ENCODE measurements at regions not wholly inside any gene's neighbourhood (a gene's known extent, or its start where the extent isn't known, plus 50 kb on each side); places are given as distances from the start of the nearest gene placed in this dataset.

DNA sequence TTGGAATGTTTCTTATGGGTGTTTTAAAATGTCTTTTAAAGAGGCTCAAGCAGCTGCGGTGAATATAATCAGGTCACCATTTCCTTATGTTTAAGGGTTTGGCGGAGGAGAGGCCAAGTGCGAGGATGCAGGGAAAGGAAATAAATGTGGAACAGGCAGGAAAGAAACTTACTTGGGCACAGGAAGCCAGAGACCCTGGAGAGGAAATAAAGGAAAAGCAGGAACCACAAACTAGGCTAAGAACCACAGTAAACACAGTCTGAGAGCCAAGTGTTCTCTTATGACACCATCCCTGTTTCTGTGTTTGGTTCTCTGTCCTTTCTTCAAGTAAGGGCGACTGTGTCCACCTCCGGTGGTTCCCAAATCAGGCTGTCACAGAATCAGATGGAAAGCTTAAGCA, 166.5 kb downstream of the C9orf152 start:
- TF ChIP-seq MYC (IDR thresholded peaks at IDR 0.05; ENCODE audit: low read depth, low read length) (no peak), POLR2AphosphoS5 (IDR thresholded peaks at IDR 0.05; ENCODE audit: insufficient read depth, low read depth, low read length) (no peak), POLR2A (IDR thresholded peaks at IDR 0.05; ENCODE audit: low read depth, low read length) (no peak), EZH2 (IDR thresholded peaks at IDR 0.05; ENCODE audit: borderline replicate concordance, low read depth, low read length, severe bottlenecking) (no peak)
- TF ChIP-seq, protein P1, sequence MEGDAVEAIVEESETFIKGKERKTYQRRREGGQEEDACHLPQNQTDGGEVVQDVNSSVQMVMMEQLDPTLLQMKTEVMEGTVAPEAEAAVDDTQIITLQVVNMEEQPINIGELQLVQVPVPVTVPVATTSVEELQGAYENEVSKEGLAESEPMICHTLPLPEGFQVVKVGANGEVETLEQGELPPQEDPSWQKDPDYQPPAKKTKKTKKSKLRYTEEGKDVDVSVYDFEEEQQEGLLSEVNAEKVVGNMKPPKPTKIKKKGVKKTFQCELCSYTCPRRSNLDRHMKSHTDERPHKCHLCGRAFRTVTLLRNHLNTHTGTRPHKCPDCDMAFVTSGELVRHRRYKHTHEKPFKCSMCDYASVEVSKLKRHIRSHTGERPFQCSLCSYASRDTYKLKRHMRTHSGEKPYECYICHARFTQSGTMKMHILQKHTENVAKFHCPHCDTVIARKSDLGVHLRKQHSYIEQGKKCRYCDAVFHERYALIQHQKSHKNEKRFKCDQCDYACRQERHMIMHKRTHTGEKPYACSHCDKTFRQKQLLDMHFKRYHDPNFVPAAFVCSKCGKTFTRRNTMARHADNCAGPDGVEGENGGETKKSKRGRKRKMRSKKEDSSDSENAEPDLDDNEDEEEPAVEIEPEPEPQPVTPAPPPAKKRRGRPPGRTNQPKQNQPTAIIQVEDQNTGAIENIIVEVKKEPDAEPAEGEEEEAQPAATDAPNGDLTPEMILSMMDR (IDR thresholded peaks at IDR 0.05; ENCODE audit: extremely low read depth in 1 of 2, insufficient read depth in 1 of 2, low read depth in 1 of 2, low read length in 2 of 2), result no peak
- TF ChIP-seq, protein P2, sequence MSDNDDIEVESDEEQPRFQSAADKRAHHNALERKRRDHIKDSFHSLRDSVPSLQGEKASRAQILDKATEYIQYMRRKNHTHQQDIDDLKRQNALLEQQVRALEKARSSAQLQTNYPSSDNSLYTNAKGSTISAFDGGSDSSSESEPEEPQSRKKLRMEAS (IDR thresholded peaks at IDR 0.05; ENCODE audit: insufficient read depth, insufficient read length), result no peak

Measured in endothelial cell of umbilical vein (primary cell).